ENCODE measurements at regions not wholly inside any gene's neighbourhood (a gene's known extent, or its start where the extent isn't known, plus 50 kb on each side); places are given as distances from the start of the nearest gene placed in this dataset.
"Not testable (repeated sequence)": the region's sequence is repeated elsewhere in the genome, so short reads cannot be mapped to it uniquely, and the experiment has no call there.

- Histone ChIP-seq H3K4me3 (ENCODE audit: low read length) (no peak overlapping the region), H3K36me3 (ENCODE audit: control insufficient read depth, insufficient read depth, low read length) (no peaks in the 10 kb centered on the region), H3K9ac (ENCODE audit: extremely low read depth, low read length, poor library complexity, severe bottlenecking) (no peak overlapping the region), H3K27me3 (ENCODE audit: control insufficient read depth, insufficient read depth, low read length, poor library complexity, severe bottlenecking) (no peaks in the 10 kb centered on the region), H3K4me1 (ENCODE audit: control insufficient read depth, insufficient read depth, low read length) (no peaks in the 10 kb centered on the region), H3K9me3 (ENCODE audit: control insufficient read depth, low read length) (no peaks in the 10 kb centered on the region), H3K27ac (ENCODE audit: low read depth, low read length) (no peak overlapping the region)
- Mint-ChIP-seq H3K27me3 (ENCODE audit: insufficient read depth) (peaks cover 3% of the 10 kb centered on the region), H3K27ac (no peak overlapping the region), H3K4me3 (no peak overlapping the region), H3K9me3 (no peaks in the 10 kb centered on the region), H3K36me3 (ENCODE audit: low read depth) (no peaks in the 10 kb centered on the region), H3K4me1 (no peaks in the 10 kb centered on the region)
- no peak for DNase-seq
- no peak for TF ChIP-seq CTCF (conservative IDR thresholded peaks at IDR 0.05)
- 83 to 96% methylated on average over 1 of the region's 1 CpG for WGBS, 2 experiments (ENCODE audit: insufficient coverage in 1 of 2, insufficient read length in 1 of 2)
Measured at GRCh38 chr1:176325664-176326063, 118.6 kb upstream of the COP1 start.

GRCh38 chr1:176323472-176323871, 116.4 kb upstream of the COP1 start:
- Histone ChIP-seq H3K4me1 (ENCODE audit: control insufficient read depth, insufficient read depth, low read length) (no peaks in the 10 kb centered on the region), H3K36me3 (ENCODE audit: control insufficient read depth, insufficient read depth, low read length) (no peaks in the 10 kb centered on the region), H3K27me3 (ENCODE audit: control insufficient read depth, insufficient read depth, low read length, poor library complexity, severe bottlenecking) (no peaks in the 10 kb centered on the region), H3K9ac (ENCODE audit: extremely low read depth, low read length, poor library complexity, severe bottlenecking) (no peak overlapping the region), H3K9me3 (ENCODE audit: control insufficient read depth, low read length) (no peaks in the 10 kb centered on the region), H3K4me3 (ENCODE audit: low read length) (no peak overlapping the region), H3K27ac (ENCODE audit: low read depth, low read length) (no peak overlapping the region)
- DNase-seq, result no peak
- Mint-ChIP-seq H3K9me3 (no peaks in the 10 kb centered on the region), H3K27ac (no peak overlapping the region), H3K4me3 (no peak overlapping the region), H3K36me3 (ENCODE audit: low read depth) (no peaks in the 10 kb centered on the region), H3K4me1 (no peaks in the 10 kb centered on the region), H3K27me3 (ENCODE audit: insufficient read depth) (no peaks in the 10 kb centered on the region)
- TF ChIP-seq CTCF (conservative IDR thresholded peaks at IDR 0.05), result no peak
- 82 to 89% methylated on average over 2 to 3 of the region's 3 CpGs for WGBS, 2 experiments (ENCODE audit: insufficient coverage in 1 of 2, insufficient read length in 1 of 2)

- no peak overlapping the region for H3K9ac ChIP-seq (ENCODE audit: extremely low read depth, low read length, poor library complexity, severe bottlenecking)
- Mint-ChIP-seq H3K4me1 (no peaks in the 10 kb centered on the region), H3K36me3 (ENCODE audit: low read depth) (no peaks in the 10 kb centered on the region), H3K9me3 (peaks cover 20% of the 10 kb centered on the region), H3K4me3 (no peak overlapping the region), H3K27ac (no peak overlapping the region), H3K27me3 (ENCODE audit: insufficient read depth) (no peaks in the 10 kb centered on the region)
- peaks cover 11% of the 10 kb centered on the region for H3K9me3 ChIP-seq (ENCODE audit: control insufficient read depth, low read length)
- H3K27me3 ChIP-seq (ENCODE audit: control insufficient read depth, insufficient read depth, low read length, poor library complexity, severe bottlenecking), result no peaks in the 10 kb centered on the region
- no peaks in the 10 kb centered on the region for H3K4me1 ChIP-seq (ENCODE audit: control insufficient read depth, insufficient read depth, low read length)
- no peaks in the 10 kb centered on the region for H3K36me3 ChIP-seq (ENCODE audit: control insufficient read depth, insufficient read depth, low read length)
- 75 to 81% methylated on average over 1 to 3 of the region's 3 CpGs for WGBS, 2 experiments (ENCODE audit: insufficient coverage in 1 of 2, insufficient read length in 1 of 2)
- TF ChIP-seq CTCF (conservative IDR thresholded peaks at IDR 0.05), result no peak
- no peak for DNase-seq
- no peak overlapping the region for H3K27ac ChIP-seq (ENCODE audit: low read depth, low read length)
- H3K4me3 ChIP-seq (ENCODE audit: low read length), result no peak overlapping the region
Measured at GRCh38 chr1:176315519-176316220, 108.6 kb upstream of the COP1 start.

GRCh38 chr1:176296602-176297001, 89.5 kb upstream of the COP1 start:
- H3K4me1 Mint-ChIP-seq; DNase-seq; H3K27me3 ChIP-seq (ENCODE audit: control insufficient read depth, insufficient read depth, low read length, poor library complexity, severe bottlenecking); H3K36me3 Mint-ChIP-seq (ENCODE audit: low read depth); H3K27ac ChIP-seq (ENCODE audit: low read depth, low read length); H3K4me3 ChIP-seq (ENCODE audit: low read length); H3K27ac Mint-ChIP-seq; H3K36me3 ChIP-seq (ENCODE audit: control insufficient read depth, insufficient read depth, low read length); H3K9ac ChIP-seq (ENCODE audit: extremely low read depth, low read length, poor library complexity, severe bottlenecking); H3K27me3 Mint-ChIP-seq (ENCODE audit: insufficient read depth); H3K4me1 ChIP-seq (ENCODE audit: control insufficient read depth, insufficient read depth, low read length); H3K4me3 Mint-ChIP-seq: not testable (repeated sequence)
- H3K9me3 Mint-ChIP-seq, result peaks cover 40% of the 10 kb centered on the region
- H3K9me3 ChIP-seq (ENCODE audit: control insufficient read depth, low read length), result peaks cover 26% of the 10 kb centered on the region
- WGBS, 2 experiments (ENCODE audit: insufficient coverage in 1 of 2, insufficient read length in 1 of 2), result 88 to 93% methylated on average over 6 of the region's 6 CpGs
